A673 (cell line): ENCODE measurements at regions not wholly inside any gene's neighbourhood (a gene's known extent, or its start where the extent isn't known, plus 50 kb on each side); places are given as distances from the start of the nearest gene placed in this dataset.

Experiments used
- BruUV-seq: library from RNA; stranded (reverse); fragments of 400-500 nt; replicated peaks from 2 replicates; lab custom pipeline; 2021; lab: Mats Ljungman, UMichigan
- CTCF ChIA-PET: fragments of 300-600 bp; sonication (Branson Sonifier 250); formaldehyde crosslinking; loops from one replicate; lab custom pipeline; 2022; ENCODE audit warnings: antibody characterized with exemption; lab: Charles Lee
- POLR2A ChIA-PET: fragments of 300-600 bp; sonication (Branson Sonifier 250); formaldehyde crosslinking; loops from one replicate; lab custom pipeline; 2022; ENCODE audit warnings: antibody characterized with exemption; ENCODE audit not compliant: low non-redundant PET; lab: Charles Lee
- DNase-seq: peaks from one replicate; pipeline ENCODE4 v3.0.0-alpha.2; 2015; ENCODE audit warnings: low spot score
- H3K27ac ChIP-seq: fragments of 200-600 bp; sonication (generic); 2 replicates; pipeline ENCODE4 v1.5.1; 2016; ENCODE audit warnings: mixed run types, low read depth, mild to moderate bottlenecking, mixed read lengths, antibody characterized with exemption, low read length; ENCODE audit not compliant: poor library complexity, severe bottlenecking
- H3K27me3 ChIP-seq: fragments of 200-600 bp; sonication (generic); replicated peaks from 2 replicates; pipeline ENCODE4 v1.6.1; 2017; ENCODE audit warnings: mixed run types, low read depth, mild to moderate bottlenecking, mixed read lengths, antibody characterized with exemption, low read length; ENCODE audit not compliant: insufficient read depth, poor library complexity
- H3K36me3 ChIP-seq: fragments of 200-600 bp; sonication (generic); 2 replicates; pipeline ENCODE4 v1.6.1; 2016; ENCODE audit warnings: mixed run types, mild to moderate bottlenecking, mixed read lengths, antibody characterized with exemption, low read length; ENCODE audit not compliant: insufficient read depth, poor library complexity, severe bottlenecking
- H3K4me1 ChIP-seq: fragments of 200-600 bp; sonication (generic); 2 replicates; pipeline ENCODE4 v1.6.1; 2017; ENCODE audit warnings: mixed run types, mild to moderate bottlenecking, mixed read lengths, antibody characterized with exemption, low read length; ENCODE audit not compliant: insufficient read depth, poor library complexity, severe bottlenecking
- H3K4me3 ChIP-seq: fragments of 200-600 bp; sonication (generic); 2 replicates; pipeline ENCODE4 v1.5.1; 2016; ENCODE audit warnings: low read depth, mixed run types, mild to moderate bottlenecking, mixed read lengths, low read length; ENCODE audit not compliant: poor library complexity, severe bottlenecking
- H3K9me3 ChIP-seq: fragments of 200-600 bp; sonication (generic); 2 replicates; pipeline ENCODE4 v1.6.1; 2016; ENCODE audit warnings: mixed run types, low read depth, mild to moderate bottlenecking, mixed read lengths, antibody characterized with exemption, low read length; ENCODE audit not compliant: poor library complexity, severe bottlenecking
- CTCF ChIP-seq: fragments of 300-800, 200-600 bp; sonication (generic); conservative IDR thresholded peaks from 2 replicates; pipeline ENCODE4 v1.5.1; 2017; ENCODE audit warnings: low read depth, mild to moderate bottlenecking, antibody characterized with exemption, low read length, moderate library complexity, mixed read lengths
- EZH2 ChIP-seq: fragments of 200-600 bp; sonication (generic); IDR thresholded peaks from 2 replicates; pipeline ENCODE4 v1.6.1; 2017; ENCODE audit warnings: borderline replicate concordance, low read depth, mild to moderate bottlenecking, mixed read lengths, antibody characterized with exemption, low read length; ENCODE audit not compliant: poor library complexity, severe bottlenecking
- intact Hi-C: fragments of 100-400 bp; cut with micrococcal nuclease; formaldehyde crosslinking; loops from one replicate; pipeline ENCODE4 v1.10.0; 2022; ENCODE audit not compliant: unreplicated experiment

- ChIA-PET CTCF (no interaction called here), POLR2A (no interaction called here)
- BruUV-seq = no TSS peak
- Histone ChIP-seq H3K36me3 (no peaks in the 10 kb centered on the region), H3K4me3 (no peak overlapping the region), H3K27me3 (no peaks in the 10 kb centered on the region), H3K9me3 (no peaks in the 10 kb centered on the region), H3K4me1 (no peaks in the 10 kb centered on the region), H3K27ac (no peak overlapping the region)
- DNase-seq = peak; percentile 2
- intact Hi-C loops = no loop called here
- TF ChIP-seq CTCF (no peak), EZH2 (no peak)
Observed at GRCh38 chr5:118692811-118693342, 295.5 kb downstream of the DTWD2 start.

DNA sequence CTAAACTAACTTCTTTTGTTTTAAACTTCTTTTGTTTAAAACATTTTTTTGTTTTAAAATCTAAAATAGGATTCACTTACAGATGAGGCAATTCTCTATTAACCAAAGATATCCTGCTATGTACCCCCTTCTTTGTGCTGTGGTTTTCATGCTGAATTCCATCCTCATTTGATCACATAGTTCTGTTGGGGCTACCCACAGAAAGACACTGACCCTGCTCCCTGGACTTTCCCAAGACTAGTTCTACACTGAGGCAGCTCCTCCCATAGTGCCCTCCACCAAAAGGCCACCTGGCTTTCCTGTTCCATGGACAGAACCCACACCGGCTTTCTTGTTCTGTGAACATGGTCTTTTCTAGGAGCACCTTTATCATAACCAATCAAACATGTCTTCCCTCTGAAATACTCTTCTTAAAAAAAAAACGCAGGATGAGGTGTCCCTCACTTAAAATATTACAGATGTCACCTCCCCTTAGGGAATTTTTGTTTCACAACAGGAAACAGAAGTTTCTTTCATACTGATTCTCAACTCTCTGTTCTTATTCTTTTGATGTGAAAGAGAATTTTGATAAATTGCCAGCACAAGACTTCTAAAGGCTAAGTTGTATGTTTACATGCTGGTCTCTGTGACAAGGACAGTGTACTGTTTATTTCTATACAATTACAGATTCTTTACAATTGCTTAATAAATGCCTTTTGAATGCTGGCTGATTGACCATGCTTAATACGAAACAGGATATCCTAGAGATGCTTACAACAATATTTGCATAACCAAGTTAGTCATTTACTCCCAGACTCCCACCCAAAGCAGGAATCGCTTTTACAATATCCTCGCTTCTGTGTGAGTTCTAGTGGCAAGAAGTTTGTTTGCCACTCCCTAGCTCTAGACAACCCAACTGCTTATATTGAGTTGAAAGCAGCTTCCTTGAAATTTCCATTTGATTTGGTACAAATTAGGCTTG is 300.4 kb downstream of the DTWD2 start:
- Histone ChIP-seq H3K36me3 (no peaks in the 10 kb centered on the region), H3K27ac (no peak overlapping the region), H3K4me1 (no peaks in the 10 kb centered on the region), H3K4me3 (no peak overlapping the region), H3K9me3 (no peaks in the 10 kb centered on the region), H3K27me3 (no peaks in the 10 kb centered on the region)
- intact Hi-C loops = no loop called here
- POLR2A ChIA-PET = no interaction called here
- BruUV-seq = no TSS peak
- CTCF ChIA-PET = no interaction called here
- DNase-seq = no peak
- TF ChIP-seq EZH2 = no peak
- TF ChIP-seq CTCF = no peak

GRCh38 chr5:118687100-118687499 is 301.2 kb downstream of the DTWD2 start:
- H3K4me3 ChIP-seq = no peak overlapping the region
- TF ChIP-seq CTCF (no peak), EZH2 (no peak)
- intact Hi-C loops = no loop called here
- ChIA-PET POLR2A (no interaction called here), CTCF (no interaction called here)
- H3K4me1 ChIP-seq = no peaks in the 10 kb centered on the region
- no peaks in the 10 kb centered on the region for H3K27me3 ChIP-seq
- BruUV-seq = no TSS peak
- DNase-seq = no peak
- no peaks in the 10 kb centered on the region for H3K36me3 ChIP-seq
- H3K9me3 ChIP-seq = no peaks in the 10 kb centered on the region
- H3K27ac ChIP-seq = no peak overlapping the region
